ENCODE measurements at regions not wholly inside any gene's neighbourhood (a gene's known extent, or its start where the extent isn't known, plus 50 kb on each side); places are given as distances from the start of the nearest gene placed in this dataset.

DNA sequence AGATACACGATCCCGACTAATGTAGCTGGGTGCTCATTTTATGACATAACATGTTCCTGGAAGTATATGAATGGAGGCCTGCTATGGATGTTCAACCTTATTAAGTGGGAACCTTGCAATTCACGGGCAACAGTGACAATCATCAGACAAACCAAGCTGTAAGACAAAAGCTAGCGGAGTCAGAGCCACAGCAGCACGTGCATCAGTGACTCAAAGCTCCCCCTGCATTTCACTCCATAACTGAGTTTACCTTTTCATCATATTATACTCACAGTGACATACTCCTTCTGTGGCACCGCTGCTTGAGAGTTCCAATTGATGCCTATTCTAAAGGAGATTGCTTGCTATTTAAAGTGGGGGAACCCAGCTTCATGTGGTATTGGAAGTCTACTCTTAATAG, 176.0 kb upstream of the PITRM1 start:
- TF ChIP-seq, protein P1, sequence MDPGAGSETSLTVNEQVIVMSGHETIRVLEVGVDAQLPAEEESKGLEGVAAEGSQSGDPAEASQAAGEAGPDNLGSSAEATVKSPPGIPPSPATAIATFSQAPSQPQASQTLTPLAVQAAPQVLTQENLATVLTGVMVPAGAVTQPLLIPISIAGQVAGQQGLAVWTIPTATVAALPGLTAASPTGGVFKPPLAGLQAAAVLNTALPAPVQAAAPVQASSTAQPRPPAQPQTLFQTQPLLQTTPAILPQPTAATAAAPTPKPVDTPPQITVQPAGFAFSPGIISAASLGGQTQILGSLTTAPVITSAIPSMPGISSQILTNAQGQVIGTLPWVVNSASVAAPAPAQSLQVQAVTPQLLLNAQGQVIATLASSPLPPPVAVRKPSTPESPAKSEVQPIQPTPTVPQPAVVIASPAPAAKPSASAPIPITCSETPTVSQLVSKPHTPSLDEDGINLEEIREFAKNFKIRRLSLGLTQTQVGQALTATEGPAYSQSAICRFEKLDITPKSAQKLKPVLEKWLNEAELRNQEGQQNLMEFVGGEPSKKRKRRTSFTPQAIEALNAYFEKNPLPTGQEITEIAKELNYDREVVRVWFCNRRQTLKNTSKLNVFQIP (CRISPR knock-in tag; IDR thresholded peaks at IDR 0.05; ENCODE audit: borderline replicate concordance, low read depth): no peak
- TF ChIP-seq BACH2 (CRISPR knock-in tag; IDR thresholded peaks at IDR 0.05; ENCODE audit: borderline replicate concordance): no peak
- TF ChIP-seq ZFP3 (CRISPR knock-in tag; IDR thresholded peaks at IDR 0.05): no peak
